NCI-H748 (cell line): ENCODE measurements at regions not wholly inside any gene's neighbourhood (a gene's known extent, or its start where the extent isn't known, plus 50 kb on each side); places are given as distances from the start of the nearest gene placed in this dataset.
"Not testable (repeated sequence)": the region's sequence is repeated elsewhere in the genome, so short reads cannot be mapped to it uniquely, and the experiment has no call there.

Source experiments
- DNase-seq: peaks from one replicate; lab custom pipeline; 2025; ENCODE audit not compliant: unreplicated experiment; lab: John Stamatoyannopoulos, UW

DNA sequence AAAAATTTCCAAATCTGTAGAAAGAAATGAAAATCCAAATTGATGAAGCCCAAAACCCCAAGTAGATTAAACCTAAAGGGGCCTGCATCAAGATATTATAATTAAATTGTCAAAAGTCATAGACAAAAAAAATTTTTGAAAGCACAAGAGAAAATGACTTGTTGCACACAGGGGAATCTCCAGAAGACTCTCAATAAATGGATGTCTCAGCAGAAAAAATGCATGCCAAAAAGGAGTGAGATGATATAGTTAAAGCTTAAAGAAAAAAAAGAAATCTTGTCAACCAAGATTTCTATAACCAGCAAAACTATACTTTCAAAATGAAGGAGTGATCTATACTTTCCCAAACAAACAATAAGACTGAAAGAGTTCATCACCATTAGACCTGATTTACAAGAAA is 393.2 kb upstream of the SPAG17 start:
- DNase-seq, result no peak

DNA sequence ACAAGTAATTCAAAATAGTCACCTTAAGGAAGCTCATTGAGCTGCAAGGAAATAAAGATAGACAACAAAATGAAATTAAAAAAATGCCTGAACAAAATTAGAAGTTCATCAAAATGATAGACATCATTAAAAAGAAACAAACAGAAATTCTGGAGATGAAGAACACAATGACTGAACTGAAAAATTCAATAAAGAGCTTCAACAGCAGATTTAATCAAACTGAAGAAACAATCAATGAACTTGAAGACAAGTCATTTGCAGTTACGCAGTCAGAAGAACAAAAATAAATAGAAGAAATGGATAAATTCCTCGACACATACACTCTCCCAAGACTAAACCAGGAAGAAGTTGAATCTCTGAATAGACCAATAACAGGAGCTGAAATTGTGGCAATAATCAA is 390.0 kb upstream of the SPAG17 start:
- DNase-seq, result no peak

- no peak for DNase-seq
Measured at GRCh38 chr1:118564961-118565703, 380.1 kb upstream of the SPAG17 start.

DNA sequence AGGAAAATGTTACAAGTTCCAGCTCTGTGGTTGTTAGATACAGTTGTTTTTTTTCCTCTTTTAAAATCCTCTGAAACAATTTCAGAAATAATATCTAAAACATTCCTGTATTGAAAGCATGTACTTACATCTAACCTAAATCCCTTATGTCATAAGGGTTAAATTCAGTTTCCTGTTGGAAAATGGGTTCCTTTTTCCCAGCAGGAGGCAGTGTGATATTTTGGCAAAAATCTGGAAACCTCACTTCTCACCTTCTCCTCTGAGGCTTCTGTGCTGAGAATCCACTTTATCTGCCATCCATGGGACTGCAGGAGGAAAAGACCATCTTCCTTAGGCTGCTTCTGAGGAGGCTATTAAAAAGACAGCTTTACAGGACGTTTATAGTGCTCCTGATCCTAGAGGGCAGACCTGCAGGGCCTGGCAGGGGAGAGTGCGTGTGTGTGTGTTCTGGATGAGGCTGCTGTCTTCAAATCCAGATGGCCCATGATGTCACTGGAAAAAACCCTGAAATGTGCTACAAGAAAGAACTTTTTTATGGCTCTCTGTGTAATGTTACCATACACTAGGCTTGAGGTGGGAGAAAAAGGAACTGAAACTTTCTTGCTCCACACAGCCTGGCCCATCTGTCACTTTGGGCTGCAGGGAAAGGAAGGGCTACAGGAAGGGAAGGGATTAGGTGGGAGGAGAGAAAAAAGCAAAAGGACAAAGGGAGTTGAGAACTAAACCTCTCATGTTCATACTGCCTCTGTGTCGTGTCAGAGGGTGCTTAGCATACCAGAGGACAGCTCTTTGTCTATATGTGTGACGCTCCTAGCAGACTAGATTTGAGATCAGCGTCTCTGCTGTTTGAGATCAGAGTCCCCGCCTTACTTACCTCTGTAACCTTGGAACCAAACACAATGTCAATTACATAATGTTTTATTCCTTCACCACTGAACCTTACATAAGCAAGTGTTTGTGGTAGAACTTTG is 379.2 kb upstream of the SPAG17 start:
- peak; percentile 8 for DNase-seq

GRCh38 chr1:118558933-118559332 is 373.9 kb upstream of the SPAG17 start:
- DNase-seq, result no peak

DNA sequence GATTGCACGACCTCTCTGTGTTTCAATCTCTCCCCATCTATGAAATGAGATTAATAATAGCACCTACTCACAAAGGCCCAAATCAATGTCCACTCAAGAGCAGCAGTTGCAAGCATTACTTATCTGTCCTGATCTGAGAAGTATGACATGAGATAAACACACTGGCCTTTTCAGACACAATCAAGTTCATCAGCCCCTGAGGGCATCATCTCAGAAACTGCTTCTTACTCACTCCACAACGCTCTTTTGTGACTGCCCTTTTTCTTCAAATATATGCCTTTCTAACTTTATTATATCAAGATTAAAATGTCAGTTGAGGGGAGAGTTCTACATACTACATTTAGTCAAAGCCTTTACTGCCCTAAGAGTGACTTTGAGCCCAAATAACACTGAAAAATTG is 371.9 kb upstream of the SPAG17 start:
- DNase-seq, result no peak

DNA sequence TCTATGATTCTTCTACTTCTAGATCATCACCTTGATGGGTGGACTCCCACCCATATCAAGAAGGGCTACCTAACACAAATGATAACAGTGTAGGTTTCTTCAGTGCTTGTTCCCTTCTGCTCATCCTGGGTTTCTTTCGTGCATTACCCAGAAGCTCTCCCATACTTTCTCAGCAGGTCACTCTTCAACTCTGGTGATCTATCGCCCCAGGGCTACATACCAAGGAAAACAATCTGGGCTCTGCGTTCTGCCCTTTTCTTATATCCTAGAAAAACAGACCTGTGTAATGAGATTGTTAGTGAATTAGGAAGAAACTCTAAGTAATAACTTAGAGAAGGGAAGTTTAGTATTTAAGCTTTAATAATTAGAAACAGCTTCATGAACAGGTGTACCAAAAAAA is 370.6 kb upstream of the SPAG17 start:
- no peak for DNase-seq

DNA sequence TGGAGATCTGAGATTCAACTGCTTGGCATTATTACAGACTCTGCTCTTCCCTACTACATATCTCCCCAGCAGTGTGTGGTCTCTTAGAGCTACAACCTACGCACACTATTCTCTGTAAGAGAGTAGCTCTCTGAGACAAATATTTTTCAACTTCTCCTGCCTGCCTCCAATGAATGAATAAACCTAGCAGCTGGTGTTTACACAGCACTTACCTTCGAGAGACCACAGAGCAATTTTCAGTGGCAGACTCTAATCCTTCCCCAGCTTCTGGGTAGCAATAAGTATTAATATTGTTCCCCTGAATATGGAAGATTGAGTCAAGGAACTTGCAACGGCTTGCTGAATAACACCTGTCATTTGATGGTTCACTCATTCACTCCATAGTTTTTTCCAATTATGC is 350.9 kb upstream of the SPAG17 start:
- DNase-seq, result peak; percentile 82

DNA sequence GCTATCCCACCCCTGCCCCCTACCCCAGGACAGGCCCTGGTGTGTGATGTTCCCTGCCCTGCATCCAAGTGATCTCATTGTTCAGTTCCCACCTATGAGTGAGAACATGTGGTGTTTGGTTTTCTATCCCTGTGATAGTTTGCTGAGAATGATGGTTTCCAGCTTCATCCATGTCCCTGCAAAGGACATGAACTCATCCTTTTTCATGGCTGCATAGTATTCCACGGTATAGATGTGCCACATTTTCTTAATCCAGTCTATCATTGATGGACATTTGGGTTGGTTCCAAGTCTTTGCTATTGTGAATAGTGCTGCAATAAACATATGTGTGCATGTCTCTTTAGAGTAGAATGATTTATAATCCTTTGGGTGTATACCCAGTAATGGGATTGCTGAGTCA is 326.9 kb upstream of the SPAG17 start:
- DNase-seq, result not testable (repeated sequence)

- DNase-seq, result peak; percentile 26
Measured at GRCh38 chr1:118504867-118505266, 319.8 kb upstream of the SPAG17 start.

- DNase-seq, result peak; percentile 26
Measured at GRCh38 chr1:118504221-118504644, 319.2 kb upstream of the SPAG17 start.

DNA sequence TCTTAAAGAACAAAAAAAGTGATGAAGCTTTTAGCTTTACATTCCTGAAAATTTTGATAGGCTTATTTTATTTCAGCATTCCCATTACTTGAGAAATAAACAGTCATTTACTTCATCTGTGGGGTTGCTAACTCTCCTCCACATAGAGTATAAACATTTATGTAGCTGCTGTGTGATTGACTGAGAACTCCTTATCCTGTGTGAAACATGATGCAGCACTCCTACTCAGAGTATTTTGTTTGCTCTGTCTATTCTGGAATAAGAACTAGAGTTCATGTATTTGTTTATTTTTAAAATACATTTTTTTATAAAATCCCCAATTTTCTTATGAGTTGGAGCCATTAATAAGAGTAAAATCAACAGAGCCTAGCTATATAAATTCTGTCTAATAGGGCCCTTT is 318.7 kb upstream of the SPAG17 start:
- no peak for DNase-seq

DNA sequence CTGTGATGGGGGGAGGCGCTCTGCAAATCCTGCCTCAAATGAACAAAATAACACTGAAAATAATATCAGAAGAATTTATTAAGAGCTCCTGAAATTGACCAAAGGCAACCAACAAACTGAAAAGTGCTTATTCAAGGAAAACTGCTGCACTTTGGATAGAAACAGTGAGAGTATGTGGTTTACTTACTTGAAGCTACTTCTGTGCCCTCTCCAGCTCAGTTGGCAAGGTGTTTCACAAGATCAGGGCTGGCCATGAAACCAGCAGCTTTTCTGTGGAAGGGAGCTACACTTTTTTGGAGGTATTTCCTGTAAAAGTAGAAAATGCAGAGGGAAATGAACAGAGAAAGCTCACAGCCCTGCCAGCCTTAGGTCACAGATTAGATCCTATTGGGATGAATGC is 310.0 kb upstream of the SPAG17 start:
- DNase-seq, result no peak

- no peak for DNase-seq
Measured at GRCh38 chr1:118488787-118489186, 303.8 kb upstream of the SPAG17 start.

DNA sequence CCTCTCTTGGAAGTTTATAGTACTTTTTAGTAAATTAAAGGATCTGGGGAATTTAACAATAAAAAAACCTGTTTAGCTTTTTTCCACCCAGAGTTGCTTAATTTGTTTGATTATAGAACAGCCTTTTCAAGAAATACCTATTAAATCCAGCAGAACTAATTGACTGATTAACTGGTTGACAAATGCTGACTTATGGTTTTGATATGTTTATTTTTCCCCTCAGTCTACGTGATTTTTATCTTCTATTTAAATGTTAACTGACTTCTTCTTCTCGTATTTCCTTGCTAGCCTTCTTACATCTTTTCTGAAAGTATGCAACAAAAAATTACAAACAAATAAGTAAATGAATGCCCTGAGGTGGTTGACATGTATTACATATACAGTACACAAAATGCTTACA is 302.9 kb upstream of the SPAG17 start:
- DNase-seq, result no peak

DNA sequence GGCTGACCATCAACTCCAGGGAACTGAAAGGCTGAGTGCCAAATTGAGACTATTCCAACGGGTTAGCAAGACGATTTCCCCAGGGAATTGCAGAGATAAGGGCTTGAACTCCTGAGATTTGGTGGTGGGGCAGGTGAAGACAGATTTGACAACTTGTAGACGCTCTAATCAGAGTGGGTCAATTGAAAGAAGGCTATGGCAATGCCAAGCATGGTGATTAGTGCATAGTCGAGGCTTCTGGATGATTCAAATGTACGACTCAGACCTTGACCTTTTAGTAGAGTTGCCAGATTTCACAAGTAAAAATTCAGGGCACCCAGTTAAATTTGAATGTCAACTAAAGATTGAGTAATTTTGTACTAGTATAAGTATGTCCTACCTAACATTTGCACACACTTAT is 302.1 kb upstream of the SPAG17 start:
- DNase-seq, result no peak

DNA sequence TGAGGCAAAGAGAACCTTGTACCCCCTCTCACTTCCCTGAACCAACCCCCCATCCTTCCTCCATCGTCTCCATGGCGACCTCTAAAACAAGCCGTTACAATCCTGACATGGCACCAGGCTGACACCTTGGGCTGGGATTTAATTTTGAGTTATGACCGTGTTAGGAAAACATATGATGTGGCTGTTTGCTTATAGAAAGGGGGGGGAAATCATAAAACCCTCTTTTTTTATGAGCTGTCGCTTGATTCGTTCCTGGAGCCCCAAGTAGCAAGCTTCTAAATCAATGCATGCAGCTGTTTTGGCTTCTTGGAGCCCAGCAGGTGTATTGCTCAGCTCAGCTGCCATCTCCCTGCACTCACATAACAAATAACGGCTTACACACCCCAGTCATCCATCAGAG is 301.2 kb upstream of the SPAG17 start:
- DNase-seq, result peak; percentile 83

DNA sequence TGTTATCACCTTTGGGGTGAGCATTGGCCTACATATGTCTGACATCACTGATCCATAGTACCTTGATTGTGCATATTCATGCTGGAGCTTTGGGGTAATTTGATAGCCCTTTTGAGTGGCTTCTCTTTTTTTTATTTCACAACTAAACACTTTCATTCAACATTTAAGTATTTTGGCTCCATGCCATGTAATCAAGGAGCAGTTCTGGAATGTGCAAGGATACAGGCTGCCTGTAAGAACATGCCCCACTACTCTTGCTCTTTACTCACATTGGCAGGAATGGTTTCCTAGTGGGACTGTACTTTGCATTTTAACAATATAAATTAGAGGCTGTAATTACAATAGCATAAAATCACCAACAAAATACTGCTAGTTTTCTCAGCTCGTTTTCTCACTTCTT is 300.7 kb upstream of the SPAG17 start:
- DNase-seq, result peak; percentile 75

- DNase-seq, result no peak
Measured at GRCh38 chr1:118484893-118485292, 299.9 kb upstream of the SPAG17 start.

- peak; percentile 27 for DNase-seq
Measured at GRCh38 chr1:118483245-118484006, 298.4 kb upstream of the SPAG17 start.

GRCh38 chr1:118481126-118481525 is 296.1 kb upstream of the SPAG17 start:
- DNase-seq, result peak; percentile 77
